ENCODE measurements at regions not wholly inside any gene's neighbourhood (a gene's known extent, or its start where the extent isn't known, plus 50 kb on each side); places are given as distances from the start of the nearest gene placed in this dataset.

DNA sequence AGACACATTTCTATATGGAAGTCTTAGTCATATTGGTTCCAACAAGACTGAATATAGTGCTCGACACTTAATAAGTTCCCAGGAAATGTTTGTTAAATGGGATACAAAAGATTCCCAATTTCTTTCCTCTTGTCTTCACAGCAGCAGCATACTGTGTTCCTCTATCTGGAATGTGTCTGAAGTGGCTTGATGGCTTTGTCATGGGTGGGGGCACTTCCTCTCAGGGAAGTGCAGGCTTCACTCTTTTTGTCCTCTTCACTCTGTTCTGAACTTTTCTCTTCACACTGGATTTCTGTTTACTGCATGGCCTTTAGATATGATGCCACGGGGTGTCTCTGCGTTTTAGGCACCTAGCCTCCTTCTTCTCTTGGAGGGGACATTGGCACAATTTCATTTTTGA, 127.7 kb upstream of the C9orf72 start:
- no peaks in the 10 kb centered on the region for H3K27me3 ChIP-seq
- intact Hi-C loops (cut with DNase I) = no loop called here
- H3K4me3 ChIP-seq = no peak overlapping the region
- H3K4me1 ChIP-seq = no peaks in the 10 kb centered on the region
- H3K9me3 ChIP-seq = no peaks in the 10 kb centered on the region
- no peak overlapping the region for H3K9ac ChIP-seq (ENCODE audit: low read depth in 2 of 2, low read length in 2 of 2)
- TF ChIP-seq CTCF (IDR thresholded peaks at IDR 0.05) = no peak
- no peak overlapping the region for H3K27ac ChIP-seq
- H3K36me3 ChIP-seq = no peaks in the 10 kb centered on the region
- DNase-seq = no peak

- no peak for TF ChIP-seq CTCF (IDR thresholded peaks at IDR 0.05)
- Histone ChIP-seq H3K9ac (ENCODE audit: low read depth in 2 of 2, low read length in 2 of 2) (no peak overlapping the region), H3K27me3 (no peaks in the 10 kb centered on the region), H3K9me3 (no peaks in the 10 kb centered on the region), H3K4me3 (no peak overlapping the region), H3K27ac (no peak overlapping the region), H3K4me1 (no peaks in the 10 kb centered on the region), H3K36me3 (no peaks in the 10 kb centered on the region)
- intact Hi-C loops (cut with DNase I) = no loop called here
- no peak for DNase-seq
Observed at GRCh38 chr9:27701587-27701986, 128.3 kb upstream of the C9orf72 start.

- intact Hi-C loops (cut with DNase I) = no loop called here
- no peaks in the 10 kb centered on the region for H3K27me3 ChIP-seq
- no peak overlapping the region for H3K9ac ChIP-seq (ENCODE audit: low read depth in 2 of 2, low read length in 2 of 2)
- no peak overlapping the region for H3K4me3 ChIP-seq
- TF ChIP-seq CTCF (IDR thresholded peaks at IDR 0.05) = no peak
- DNase-seq = no peak
- H3K36me3 ChIP-seq = no peaks in the 10 kb centered on the region
- H3K27ac ChIP-seq = no peak overlapping the region
- H3K9me3 ChIP-seq = no peaks in the 10 kb centered on the region
- H3K4me1 ChIP-seq = no peaks in the 10 kb centered on the region
Observed at GRCh38 chr9:27703216-27703980, 130.1 kb upstream of the C9orf72 start.

DNA sequence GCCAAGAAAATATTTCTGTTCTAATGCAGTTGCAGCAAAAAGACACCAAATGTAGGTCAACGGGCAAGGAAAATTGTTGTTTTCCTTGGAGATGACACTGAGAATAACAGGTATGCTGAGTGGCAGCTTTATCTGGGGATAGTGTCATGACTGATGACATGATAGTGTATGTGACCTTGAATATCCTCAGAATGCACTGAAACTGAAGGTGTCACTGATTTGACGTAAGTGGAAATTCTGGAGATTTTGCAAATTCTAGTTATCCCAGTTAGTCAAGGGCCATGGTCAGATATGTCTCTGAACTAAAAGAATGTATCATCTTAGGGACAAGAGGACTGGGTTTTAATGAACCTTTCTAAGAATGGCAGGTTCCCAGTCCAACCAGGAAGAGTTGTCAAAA, 138.0 kb upstream of the C9orf72 start:
- no peak for DNase-seq
- no peak overlapping the region for H3K27ac ChIP-seq

GRCh38 chr9:27712806-27713205, 139.5 kb upstream of the C9orf72 start:
- Histone ChIP-seq H3K27me3 (no peaks in the 10 kb centered on the region), H3K4me1 (no peaks in the 10 kb centered on the region), H3K27ac (no peak overlapping the region), H3K9me3 (no peaks in the 10 kb centered on the region), H3K9ac (ENCODE audit: low read depth in 2 of 2, low read length in 2 of 2) (no peak overlapping the region), H3K4me3 (no peak overlapping the region), H3K36me3 (no peaks in the 10 kb centered on the region)
- TF ChIP-seq CTCF (IDR thresholded peaks at IDR 0.05) = no peak
- intact Hi-C loops (cut with DNase I) = no loop called here
- DNase-seq = no peak

More for the DNA sequence above, 138.0 kb upstream of the C9orf72 start:
- intact Hi-C loops (cut with DNase I) = no loop called here
- no peaks in the 10 kb centered on the region for H3K4me1 ChIP-seq
- H3K36me3 ChIP-seq = no peaks in the 10 kb centered on the region
- TF ChIP-seq CTCF (IDR thresholded peaks at IDR 0.05) = no peak
- H3K9ac ChIP-seq (ENCODE audit: low read depth in 2 of 2, low read length in 2 of 2) = no peak overlapping the region
- no peaks in the 10 kb centered on the region for H3K9me3 ChIP-seq
- no peaks in the 10 kb centered on the region for H3K27me3 ChIP-seq
- no peak overlapping the region for H3K4me3 ChIP-seq
